Embryonic facial prominence (tissue), 1 donor: ENCODE measurements at regions not wholly inside any gene's neighbourhood (a gene's known extent, or its start where the extent isn't known, plus 50 kb on each side); places are given as distances from the start of the nearest gene placed in this dataset.

Source experiments
- DNase-seq: peaks from one replicate; pipeline ENCODE4 v3.0.0-alpha.2; 2016; ENCODE audit errors: extremely low spot score

DNA sequence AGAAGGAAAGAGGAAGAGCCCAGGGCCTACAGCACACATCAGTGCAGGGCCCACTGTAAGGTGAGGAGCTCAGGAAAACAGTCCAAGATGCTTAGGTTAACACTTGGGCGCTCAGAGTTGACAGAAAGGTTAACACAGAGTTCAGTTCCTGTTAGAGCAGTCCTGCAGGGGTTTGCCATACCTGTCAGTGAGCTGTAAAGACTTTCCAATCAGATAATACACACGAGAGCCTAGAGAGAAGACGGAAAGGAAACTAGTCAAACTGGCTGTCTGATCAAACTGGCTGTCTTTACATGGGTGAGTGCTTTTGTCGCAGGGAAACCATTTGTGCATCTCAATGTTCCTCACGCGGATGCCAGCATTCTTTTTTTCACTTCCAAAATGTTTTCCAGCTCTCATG, 61.4 kb upstream of the ARHGEF26 start:
- peak; percentile 43 for DNase-seq

DNA sequence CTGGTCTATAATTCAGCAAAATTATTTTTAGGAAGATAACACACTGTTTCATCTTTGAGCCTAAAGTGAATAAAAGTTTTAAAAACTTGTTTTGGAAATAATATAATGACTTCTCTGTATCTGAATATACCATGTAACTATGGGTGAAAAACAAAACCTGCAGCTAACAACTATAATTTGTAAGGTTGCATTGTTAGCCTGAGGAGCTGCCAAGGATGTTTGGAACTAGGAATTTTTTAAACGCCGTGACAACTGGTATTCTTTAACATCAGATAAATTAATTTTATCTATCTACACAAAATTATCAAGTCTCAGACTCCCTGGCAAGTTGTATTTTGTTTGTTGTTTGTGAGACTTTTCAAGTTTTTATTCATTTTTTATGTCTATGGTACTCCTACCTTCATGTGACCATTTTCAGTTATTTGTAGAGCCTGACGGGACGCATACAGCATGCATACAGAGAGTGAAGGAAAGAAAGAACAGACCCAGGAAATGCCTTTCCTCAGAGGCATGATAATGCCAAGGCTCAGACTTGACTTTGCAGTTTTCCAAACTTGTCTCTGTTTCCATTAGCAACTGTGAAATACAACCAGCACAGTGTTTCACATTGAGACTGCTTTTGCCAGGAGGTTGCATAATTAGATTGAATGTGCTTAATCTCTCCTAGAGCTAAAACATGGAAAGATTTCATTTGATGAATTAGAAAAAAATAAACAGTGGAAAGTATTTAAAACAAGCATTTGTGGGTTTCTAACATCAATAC, 60.8 kb upstream of the ARHGEF26 start:
- peak; percentile 57 for DNase-seq

GRCh38 chr3:154061001-154061370, 60.2 kb upstream of the ARHGEF26 start:
- DNase-seq: no peak

- no peak for DNase-seq
Observed at GRCh38 chr3:154062513-154062912, 58.7 kb upstream of the ARHGEF26 start.

GRCh38 chr3:154071146-154071545, 50.0 kb upstream of the ARHGEF26 start:
- no peak for DNase-seq
